ENCODE measurements at regions not wholly inside any gene's neighbourhood (a gene's known extent, or its start where the extent isn't known, plus 50 kb on each side); places are given as distances from the start of the nearest gene placed in this dataset.

- TF ChIP-seq TAF1 (IDR thresholded peaks at IDR 0.05; ENCODE audit: low read depth) (no peak), CEBPB (IDR thresholded peaks at IDR 0.05) (no peak), EGR1 (IDR thresholded peaks at IDR 0.05) (no peak), TEAD4 (IDR thresholded peaks at IDR 0.05) (no peak), EP300 (IDR thresholded peaks at IDR 0.05; ENCODE audit: borderline replicate concordance) (no peak), CREB1 (IDR thresholded peaks at IDR 0.05; ENCODE audit: low read depth) (no peak), TCF12 (IDR thresholded peaks at IDR 0.05; ENCODE audit: low read depth) (no peak), RAD21 (IDR thresholded peaks at IDR 0.05; ENCODE audit: low read depth) (no peak), FOXM1 (IDR thresholded peaks at IDR 0.05; ENCODE audit: borderline replicate concordance, low read depth) (no peak), NFIC (IDR thresholded peaks at IDR 0.05) (no peak), YY1 (IDR thresholded peaks at IDR 0.05; ENCODE audit: low read depth) (no peak), USF1 (IDR thresholded peaks at IDR 0.05) (no peak)
- TF ChIP-seq, protein P1, sequence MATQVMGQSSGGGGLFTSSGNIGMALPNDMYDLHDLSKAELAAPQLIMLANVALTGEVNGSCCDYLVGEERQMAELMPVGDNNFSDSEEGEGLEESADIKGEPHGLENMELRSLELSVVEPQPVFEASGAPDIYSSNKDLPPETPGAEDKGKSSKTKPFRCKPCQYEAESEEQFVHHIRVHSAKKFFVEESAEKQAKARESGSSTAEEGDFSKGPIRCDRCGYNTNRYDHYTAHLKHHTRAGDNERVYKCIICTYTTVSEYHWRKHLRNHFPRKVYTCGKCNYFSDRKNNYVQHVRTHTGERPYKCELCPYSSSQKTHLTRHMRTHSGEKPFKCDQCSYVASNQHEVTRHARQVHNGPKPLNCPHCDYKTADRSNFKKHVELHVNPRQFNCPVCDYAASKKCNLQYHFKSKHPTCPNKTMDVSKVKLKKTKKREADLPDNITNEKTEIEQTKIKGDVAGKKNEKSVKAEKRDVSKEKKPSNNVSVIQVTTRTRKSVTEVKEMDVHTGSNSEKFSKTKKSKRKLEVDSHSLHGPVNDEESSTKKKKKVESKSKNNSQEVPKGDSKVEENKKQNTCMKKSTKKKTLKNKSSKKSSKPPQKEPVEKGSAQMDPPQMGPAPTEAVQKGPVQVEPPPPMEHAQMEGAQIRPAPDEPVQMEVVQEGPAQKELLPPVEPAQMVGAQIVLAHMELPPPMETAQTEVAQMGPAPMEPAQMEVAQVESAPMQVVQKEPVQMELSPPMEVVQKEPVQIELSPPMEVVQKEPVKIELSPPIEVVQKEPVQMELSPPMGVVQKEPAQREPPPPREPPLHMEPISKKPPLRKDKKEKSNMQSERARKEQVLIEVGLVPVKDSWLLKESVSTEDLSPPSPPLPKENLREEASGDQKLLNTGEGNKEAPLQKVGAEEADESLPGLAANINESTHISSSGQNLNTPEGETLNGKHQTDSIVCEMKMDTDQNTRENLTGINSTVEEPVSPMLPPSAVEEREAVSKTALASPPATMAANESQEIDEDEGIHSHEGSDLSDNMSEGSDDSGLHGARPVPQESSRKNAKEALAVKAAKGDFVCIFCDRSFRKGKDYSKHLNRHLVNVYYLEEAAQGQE (IDR thresholded peaks at IDR 0.05; ENCODE audit: low read depth): no peak
- TF ChIP-seq, protein P2, sequence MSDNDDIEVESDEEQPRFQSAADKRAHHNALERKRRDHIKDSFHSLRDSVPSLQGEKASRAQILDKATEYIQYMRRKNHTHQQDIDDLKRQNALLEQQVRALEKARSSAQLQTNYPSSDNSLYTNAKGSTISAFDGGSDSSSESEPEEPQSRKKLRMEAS (IDR thresholded peaks at IDR 0.05): no peak
Measured at GRCh38 chr1:110288111-110288510, 51.1 kb upstream of the RBM15 start.

Data from Ishikawa (cell line).